GM21515 (cell line): ENCODE measurements at regions not wholly inside any gene's neighbourhood (a gene's known extent, or its start where the extent isn't known, plus 50 kb on each side); places are given as distances from the start of the nearest gene placed in this dataset.

Source experiments
- ATAC-seq: cut with Tn5 transposase; IDR thresholded peaks from one replicate; pipeline ENCODE4 v1.9.1; 2021; ENCODE audit not compliant: unreplicated experiment

- ATAC-seq: no peak
Measured at GRCh38 chr5:39846144-39846543, 421.4 kb upstream of the DAB2 start.

- no peak for ATAC-seq
Measured at GRCh38 chr5:39843767-39844166, 419.0 kb upstream of the DAB2 start.

GRCh38 chr5:39835371-39835770 is 410.6 kb upstream of the DAB2 start:
- no peak for ATAC-seq

DNA sequence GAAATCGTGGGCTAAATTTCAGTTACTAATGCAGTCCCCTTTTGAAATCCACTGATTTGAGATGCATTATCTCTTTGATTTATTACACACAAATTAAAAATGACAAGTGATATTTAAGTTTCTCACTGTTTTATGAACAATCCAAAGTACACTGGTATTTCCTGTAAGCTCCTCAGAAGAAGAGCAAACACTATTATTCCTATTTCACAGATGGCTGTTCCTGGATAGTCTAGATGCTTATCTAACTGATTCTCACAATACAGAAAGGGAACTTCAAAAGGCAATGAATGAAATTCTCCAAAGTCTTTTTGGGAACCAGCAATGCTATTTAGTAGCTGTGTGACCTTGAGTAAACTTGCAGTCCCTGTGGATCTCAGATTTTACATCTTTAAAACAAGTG is 404.7 kb upstream of the DAB2 start:
- no peak for ATAC-seq

DNA sequence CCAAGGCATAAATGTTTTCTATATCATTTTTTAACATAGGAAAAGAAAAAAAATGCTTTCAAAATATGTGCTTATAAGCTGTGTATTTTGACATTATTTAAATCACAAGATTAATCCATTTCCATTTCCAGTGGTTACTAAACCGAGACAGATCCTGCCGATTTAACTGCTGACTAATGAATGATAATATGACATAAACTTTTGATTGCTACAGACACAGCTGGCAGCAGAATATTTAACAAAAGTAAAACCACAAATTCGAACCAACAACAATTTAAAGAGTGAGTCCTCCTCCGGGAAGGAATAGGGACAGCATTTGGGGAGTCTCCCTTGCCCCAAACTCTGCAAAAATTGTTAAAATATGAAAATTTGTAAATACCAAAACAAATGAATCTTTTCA is 401.3 kb upstream of the DAB2 start:
- no peak for ATAC-seq

GRCh38 chr5:39825301-39825700 is 400.5 kb upstream of the DAB2 start:
- no peak for ATAC-seq

- no peak for ATAC-seq
Measured at GRCh38 chr5:39822020-39822419, 397.2 kb upstream of the DAB2 start.

DNA sequence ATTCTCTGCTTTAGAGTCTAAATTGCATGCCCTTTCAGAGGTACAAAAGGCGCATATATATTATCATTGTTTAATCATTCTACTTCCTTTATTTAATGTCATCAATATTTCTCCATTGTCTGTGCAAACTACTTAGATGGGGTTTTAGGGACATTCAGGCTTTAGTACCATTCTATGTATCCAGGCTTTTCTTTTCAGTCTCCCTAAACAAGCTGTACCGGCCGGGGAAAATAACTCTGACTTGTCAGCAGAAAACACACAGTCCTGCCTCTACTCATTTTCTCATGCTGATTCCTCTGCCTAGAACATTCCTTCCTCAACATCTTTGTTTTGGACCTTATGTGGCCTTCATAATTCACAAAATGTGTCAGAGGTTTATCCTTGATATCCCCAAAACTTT is 392.1 kb upstream of the DAB2 start:
- ATAC-seq: no peak

DNA sequence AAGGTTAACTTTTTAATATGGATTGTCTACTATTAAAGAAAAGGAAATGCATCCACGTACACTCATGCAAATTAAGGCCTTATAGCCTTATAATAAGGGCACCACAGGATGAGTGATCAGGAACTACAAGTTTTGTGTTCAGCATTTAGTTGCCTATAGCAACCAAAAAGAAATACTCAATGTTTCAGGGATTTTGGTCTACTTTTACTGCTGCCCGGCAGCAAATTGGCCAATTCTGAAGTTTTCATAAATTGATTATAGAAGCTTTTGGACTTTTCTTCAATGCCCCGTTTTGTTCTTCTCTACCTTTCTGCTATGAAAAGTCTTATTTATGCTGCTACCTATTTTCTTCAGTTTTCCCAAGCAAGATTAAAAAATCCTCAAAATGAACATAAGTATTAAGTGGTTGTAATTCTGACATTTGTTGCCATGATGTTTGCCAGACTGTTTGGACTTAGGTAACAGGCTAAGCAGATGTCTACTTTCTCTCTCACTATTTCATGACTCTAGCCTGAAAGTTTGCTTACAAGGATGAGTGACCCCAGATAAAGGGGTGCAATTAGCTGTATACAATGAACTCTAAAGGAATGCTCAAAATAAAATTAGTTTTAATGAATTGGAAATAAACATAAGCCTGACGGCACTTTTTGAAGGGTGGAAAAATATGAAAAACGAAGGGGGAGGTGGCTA is 391.5 kb upstream of the DAB2 start:
- ATAC-seq: no peak

DNA sequence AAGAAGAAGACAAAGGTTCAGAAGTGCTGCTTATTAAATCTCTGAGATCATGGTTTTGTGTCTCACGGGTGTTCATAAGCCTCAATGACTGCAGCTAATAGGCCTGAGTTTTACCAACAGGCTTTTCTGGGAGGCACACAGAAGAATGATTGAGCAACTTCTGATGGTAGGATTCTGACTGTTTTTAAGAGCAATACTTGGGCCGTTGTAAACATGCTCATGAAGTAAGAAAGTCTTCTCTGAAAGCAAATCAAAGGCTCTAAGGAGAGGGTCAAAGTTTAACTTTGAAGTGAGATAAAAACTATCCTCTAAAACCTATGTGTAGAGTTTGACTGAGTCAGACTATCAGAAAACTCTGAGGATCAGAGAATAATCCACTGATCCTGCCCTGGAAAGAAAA is 390.9 kb upstream of the DAB2 start:
- no peak for ATAC-seq

DNA sequence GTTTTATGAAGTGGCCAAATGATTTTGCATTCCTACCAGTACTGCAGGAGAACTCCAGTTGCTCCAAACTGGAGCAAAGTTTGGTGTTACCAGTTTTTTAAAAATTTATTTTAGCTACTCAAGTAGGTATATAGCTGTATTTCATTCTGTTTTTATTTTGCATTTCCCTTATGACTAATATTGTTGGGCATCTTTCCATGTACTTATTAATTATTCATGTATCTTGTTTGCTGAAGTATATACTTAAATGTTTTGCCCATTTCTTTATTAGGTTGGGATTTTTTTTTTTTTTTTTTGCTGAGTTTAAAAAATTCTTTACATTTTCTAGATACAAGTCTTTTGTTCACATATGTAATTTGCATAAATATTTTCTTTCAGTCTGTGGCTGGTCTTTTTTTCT is 386.6 kb upstream of the DAB2 start:
- no peak for ATAC-seq

DNA sequence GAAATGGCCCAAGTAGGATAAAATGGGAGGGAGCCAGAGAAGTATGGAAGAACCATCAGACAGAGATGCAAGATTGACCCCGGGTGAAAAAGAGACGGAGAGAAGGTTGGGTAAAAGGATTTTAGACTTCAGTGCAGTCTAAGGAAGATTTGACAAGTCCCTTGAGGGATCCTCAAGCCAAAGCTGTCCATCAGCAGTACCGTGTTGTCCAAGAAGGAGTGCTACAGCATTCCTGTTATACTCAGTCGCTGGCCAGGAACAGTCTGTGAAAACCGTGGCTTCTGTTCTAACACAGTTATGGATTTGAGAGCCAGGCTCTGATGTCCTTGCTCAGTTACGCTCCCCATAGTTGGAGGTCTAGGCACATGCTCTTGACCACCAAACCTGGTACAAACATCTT is 383.9 kb upstream of the DAB2 start:
- ATAC-seq: no peak

- ATAC-seq: no peak
Measured at GRCh38 chr5:39801306-39801705, 376.5 kb upstream of the DAB2 start.

DNA sequence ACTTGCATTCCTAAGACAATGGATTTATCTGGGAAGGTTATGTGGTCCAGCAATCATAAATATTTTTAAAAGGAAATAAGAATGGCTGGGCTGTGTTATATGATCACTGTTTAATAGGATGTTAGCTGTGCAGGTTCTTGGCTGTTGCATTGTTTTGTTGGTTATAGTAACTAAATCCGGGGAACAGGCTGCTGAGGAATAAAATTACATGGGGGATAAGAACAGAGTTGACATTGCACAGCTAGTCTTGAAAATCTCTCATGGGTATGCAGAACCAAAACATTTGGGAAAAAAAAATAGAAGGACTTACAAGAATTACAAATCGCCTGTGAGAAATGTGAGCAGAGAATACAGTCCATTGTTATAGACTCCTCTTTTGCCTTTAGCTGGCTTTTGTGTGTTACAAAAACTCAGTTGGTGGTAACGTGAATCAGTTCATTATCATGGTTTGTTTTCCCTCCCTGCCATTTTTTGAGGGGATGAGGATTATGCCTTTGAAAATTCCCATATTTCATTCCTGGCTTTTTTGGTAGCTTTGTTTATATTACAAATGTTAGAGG is 375.3 kb upstream of the DAB2 start:
- no peak for ATAC-seq

DNA sequence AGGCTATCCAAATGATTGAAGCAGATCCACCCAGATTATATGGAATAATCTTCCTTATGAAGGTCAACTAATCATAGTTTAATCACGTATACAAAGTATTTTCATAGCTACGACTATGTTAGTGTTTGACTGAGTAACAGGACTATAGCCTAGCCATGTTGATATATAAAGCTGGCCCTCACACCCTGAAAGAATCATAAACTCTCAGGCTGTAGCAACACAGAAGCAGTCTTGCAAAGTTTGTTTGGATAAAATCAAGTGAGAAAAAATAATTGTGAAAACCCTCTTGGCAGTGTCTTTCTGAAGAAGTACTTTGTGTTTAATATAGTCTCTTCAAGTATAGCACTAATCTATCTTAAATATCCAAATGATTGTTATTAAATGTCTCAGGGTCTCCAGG is 374.5 kb upstream of the DAB2 start:
- no peak for ATAC-seq

DNA sequence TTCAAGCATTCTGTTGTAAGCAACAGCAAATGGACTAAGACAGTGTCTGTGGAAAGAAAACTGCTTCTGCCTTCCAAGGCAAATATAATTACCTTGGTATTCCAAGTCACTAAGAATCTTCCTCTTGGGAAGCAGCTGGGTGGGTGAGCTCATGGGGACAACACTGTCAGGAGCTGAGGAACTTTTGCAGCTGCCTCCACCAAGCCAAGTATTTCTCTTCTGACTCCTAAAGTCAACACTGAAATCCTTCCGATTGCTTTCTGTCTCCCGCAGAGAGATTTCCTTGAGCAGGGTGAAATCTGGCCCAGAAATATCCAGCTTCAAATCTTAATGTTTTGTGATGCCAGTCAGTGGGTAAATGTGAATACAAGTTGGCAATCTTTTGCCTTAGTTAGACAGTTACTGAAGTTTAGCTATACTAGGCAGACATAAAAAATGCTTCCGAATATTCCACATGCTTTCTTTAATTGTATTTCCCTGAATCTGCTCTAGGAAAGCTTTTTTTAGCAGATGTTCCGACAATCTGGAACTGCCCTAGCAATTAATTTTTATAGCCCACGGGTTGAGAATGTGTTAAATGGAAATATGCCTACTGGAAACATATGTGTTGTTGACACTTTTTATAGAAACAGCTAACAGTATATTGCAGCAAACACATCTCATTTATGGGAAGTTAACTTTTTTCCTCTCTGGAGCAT is 369.9 kb upstream of the DAB2 start:
- ATAC-seq: no peak

- ATAC-seq: no peak
Measured at GRCh38 chr5:39785410-39785809, 360.6 kb upstream of the DAB2 start.

- no peak for ATAC-seq
Measured at GRCh38 chr5:39783756-39784421, 359.1 kb upstream of the DAB2 start.

DNA sequence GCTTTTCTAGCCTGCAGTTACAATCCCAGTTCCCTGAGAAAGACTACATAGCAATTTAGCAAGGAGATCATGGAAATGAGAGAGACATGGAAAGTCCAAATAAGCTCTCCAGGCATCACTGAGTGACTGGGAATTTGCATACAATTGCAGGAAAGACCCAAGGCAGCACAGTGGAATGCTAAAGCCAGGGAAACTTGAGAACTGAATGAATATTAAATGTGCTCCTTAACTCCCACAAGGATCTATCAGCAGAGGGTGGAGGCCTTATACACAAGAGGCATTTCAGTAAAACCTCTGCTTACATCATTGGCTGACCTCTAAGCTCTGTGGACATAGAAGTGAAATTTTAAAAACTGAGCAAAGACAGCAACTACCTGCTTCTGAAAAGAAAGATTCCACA is 355.6 kb upstream of the DAB2 start:
- no peak for ATAC-seq

- ATAC-seq: no peak
Measured at GRCh38 chr5:39779831-39780230, 355.1 kb upstream of the DAB2 start.

- no peak for ATAC-seq
Measured at GRCh38 chr5:39775797-39776365, 351.1 kb upstream of the DAB2 start.
